ENCODE measurements at regions not wholly inside any gene's neighbourhood (a gene's known extent, or its start where the extent isn't known, plus 50 kb on each side); places are given as distances from the start of the nearest gene placed in this dataset.
"Not testable (repeated sequence)": the region's sequence is repeated elsewhere in the genome, so short reads cannot be mapped to it uniquely, and the experiment has no call there.

DNA sequence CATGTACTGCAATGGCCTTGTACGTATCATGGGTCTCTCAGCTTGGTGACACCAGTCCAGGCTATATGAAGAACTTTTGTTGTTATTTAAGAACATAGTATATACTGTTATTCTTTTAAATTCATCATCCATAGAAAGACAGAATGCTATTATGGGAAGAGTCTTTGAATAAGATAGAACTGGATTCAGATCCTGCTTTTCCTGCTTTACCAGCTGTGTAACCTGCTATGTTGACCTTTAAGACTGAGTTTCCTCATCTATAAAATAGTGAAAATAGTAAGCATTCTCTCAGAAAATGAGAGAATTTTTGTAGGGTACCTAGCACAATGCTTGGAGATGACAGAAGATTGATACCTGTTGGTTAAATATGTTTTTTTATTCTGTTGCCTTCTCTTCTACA lies 204.1 kb upstream of the TBL1XR1 start:
- no peak for DNase-seq

DNA sequence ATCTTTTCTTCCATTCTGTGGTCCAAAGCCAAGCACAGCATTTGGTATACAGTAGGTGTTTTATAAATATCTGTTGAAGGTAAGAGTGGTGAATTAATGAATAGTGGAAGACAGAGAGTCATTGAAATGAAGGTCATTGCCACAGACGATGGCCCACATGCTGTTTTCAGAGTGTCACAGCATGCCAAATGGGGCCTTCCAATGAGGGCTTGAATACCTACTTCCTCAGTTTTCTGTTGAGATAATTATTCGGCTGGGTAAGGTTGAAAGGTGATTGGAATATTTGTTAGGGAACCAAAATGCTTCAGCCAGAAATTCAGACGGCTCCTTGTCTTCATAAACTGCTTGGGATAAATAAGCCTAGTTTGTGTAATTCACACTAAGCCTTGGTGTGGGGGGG lies 205.3 kb upstream of the TBL1XR1 start:
- no peak for DNase-seq

DNA sequence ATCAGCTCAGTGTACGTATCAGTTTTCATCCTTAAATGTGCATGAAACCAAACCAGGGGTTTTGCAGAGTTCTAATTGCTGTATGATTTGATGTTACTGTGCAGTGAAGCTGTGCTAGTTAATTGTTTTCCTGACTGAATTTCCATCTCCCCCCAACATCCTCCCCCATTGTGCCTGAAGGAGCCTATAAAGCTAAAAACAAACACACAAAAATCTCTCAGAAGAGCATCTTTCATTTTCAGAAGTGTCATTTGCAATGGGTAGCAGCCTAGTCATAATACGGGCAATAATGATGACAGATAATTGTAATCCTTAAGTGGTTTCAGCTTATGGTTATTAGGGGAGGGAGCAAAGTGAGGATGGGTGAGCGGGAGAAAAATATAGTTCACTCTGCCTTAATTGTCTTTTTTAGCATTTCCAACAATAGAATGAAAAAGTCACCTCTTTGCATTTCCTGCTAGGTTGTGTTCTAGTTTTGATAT lies 207.9 kb upstream of the TBL1XR1 start:
- DNase-seq: no peak

DNA sequence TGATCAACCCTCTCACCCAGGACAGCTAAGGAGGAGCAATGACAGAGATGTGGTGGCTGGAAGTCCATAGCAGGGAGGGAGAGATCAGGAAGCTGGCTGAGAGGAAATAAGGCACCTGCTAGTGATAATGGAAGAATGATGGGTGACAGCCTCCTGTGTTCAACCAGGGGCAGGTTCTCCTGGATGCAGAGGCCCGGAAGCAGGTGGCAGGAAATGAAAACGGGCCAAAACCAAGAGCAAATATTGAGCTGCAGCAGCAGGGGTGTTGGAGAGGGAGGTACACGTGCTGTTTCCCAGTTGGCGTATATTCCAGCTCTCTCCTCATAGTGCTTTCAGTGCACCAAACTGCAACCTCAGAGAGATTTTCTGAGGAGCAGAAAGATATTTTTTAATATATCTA lies 213.4 kb upstream of the TBL1XR1 start:
- no peak for DNase-seq

DNA sequence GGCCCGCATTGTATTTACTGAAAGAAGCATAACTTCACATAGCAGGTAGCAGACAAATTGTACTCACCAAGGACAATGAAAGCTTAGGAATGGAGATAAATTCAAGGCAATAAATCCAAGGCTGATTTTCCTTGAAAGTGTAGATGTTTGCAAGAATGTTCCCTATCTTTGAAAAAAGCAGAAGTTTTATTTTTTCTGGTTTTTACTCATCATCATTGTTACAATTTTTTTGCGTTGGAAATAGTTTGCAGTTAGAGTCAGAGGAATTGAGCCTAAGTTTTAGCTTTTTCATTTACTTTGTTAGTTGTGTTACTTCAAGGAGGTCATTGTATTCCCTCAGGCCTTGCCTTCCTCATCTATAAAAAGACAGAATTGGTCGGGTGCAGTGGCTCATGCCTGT lies 213.9 kb upstream of the TBL1XR1 start:
- DNase-seq: no peak

DNA sequence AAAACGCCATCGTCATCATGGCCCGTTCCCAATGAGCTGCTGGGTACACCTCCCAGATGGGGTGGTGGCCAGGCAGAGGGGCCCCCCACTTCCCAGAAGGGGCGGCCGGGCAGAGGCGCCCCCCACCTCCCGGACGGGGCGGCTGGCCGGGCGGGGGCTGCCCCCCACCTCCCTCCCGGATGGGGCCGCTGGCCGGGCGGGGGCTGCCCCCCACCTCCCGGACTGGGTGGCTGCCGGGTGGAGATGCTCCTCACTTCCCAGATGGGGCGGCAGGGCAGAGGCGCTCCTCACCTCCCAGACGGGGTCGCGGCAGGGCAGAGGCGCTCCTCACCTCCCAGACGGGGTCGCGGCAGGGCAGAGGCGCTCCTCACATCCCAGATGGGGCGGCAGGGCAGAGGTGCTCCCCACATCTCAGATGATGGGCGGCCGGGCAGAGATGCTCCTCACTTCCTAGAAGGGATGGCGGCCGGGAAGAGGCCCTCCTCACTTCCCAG lies 215.4 kb upstream of the TBL1XR1 start:
- not testable (repeated sequence) for DNase-seq

DNA sequence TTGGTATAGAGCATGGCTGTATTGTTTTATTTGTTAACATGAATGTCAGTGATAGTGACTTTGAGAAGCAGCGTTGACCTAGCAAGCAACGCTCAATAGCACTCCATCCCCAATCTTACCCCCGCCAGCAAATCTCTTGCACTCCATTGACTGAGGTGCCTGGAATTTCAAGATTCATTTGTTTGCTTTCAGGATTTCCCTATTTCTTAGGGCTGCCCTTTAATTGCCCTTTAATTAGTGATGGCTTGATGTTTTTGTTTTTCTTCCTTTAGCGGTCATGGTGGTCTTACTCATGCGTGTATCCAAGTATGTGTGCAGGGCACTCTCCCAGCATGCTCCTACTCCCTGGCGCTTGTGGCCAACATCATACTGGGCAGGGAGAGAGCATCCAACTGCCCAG lies 216.8 kb upstream of the TBL1XR1 start:
- DNase-seq: no peak

DNA sequence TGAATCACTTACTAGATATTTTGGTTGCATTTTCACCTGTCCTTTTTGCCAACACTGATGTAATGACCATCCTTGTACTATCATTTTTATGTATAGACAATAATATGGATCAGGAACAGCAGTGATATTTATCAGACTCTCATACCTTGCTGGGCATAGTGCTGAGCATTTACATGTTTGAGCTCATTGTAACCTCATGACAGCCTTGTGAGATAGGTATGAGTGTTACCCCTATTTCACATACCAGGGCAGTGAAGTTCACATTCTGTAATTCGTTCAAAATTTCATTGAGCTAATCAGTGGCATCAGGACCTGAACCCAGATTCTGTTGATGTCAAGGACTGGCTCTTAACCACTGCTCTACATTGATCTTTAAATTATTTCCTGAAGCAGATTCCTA lies 221.5 kb upstream of the TBL1XR1 start:
- no peak for DNase-seq

DNA sequence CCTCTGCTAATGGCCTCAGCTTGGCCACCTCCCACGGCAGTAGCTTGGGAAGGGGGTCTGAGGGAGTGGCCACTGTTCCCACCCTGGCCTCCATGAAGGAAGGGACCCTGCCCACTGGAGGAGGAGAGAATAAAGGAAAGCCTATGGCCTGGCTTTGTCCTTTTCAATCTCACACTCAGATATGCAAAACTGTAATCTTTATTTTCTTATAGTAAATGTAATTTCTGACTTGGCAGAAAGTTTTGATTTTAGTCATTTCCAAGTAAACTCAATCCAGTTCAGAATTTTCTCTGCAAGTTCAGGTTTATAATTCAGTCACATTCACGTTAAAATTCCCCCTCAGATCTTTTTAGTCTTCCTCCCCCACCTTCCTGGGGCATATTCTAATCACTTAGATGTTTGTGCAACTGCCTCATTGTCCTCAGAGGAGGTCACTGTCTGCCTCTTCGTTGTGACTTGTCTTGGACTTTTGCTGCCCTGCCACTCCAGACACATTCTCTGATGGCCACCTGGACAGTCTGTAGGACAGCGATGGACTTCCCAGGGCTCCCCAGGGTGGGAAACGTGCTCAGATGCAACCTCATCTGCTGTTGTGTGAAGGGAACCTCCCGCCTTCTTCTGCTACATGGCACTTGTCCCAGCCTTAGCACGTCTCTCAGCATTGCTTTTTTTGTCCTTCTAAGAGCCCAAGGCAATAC lies 222.8 kb upstream of the TBL1XR1 start:
- DNase-seq: no peak

DNA sequence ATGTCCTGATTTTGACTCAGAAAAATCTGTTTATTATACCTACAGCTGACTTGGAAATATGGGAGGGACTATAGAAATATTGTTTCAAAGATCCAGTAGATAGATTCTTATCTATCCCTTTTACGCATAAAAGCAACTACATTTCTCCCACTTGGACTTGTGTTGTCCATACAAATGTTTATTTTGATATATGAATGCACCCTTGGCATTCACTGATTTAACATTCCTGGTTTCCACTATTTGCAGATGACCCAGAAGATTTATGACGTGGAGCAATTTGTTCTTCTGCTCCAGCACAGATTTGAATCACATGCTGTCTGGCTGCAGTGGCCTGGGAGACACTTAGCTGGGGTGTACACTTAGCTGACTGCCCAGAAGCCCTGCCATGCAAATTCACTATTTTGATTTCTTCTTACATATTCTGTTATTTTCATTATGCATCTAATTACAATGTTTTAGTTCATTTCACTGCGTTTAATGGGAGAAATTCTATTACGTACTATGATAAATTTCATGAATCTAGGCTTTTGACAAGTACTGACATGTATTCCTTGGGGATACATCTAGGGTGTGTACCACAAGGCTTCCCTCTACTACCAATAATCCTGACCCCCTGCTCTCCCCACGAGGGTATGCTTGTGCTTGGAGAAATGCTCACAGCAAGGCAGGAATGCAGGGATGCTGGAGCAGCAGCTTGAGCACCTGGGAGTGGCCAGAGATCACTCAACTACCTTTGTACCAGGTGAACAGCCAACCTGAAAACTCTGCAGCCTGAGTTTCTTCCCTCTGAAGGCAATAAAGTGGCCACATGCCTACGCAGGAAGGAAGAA lies 223.6 kb upstream of the TBL1XR1 start:
- peak; percentile 37 for DNase-seq

DNA sequence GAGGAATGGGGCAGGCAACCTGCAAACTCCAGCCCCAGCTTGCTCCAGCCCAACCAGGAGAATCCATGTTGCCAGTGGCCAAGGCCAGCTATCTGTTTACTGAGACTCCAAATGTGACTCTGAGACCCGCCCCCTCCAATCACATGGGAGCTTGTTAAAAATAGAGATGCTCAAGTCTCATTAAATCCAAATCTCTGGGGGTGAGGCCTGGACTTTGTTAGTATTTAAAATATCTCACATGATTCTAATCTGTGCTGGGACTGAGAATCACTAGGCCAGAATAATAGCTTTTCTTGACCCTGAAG lies 224.2 kb upstream of the TBL1XR1 start:
- DNase-seq: no peak

DNA sequence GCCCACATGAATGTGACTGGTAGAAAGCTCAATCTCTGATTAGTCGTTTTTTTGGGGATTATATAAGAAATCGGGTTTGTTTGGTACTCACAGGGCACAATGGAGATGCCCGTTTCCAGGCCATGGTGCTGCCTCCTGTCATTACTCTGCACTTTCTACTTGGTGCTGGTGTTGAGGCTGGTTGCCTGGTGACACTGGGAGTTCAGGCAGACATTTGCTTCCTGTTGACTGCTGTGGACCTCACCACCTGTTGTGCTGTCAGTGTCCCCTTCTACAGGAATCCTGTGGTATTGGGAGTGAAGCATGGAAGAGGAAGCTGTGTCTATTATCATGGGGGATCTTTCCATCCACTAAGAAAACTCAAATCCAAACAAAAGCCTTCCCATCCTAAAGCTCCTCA lies 227.2 kb upstream of the TBL1XR1 start:
- no peak for DNase-seq

DNA sequence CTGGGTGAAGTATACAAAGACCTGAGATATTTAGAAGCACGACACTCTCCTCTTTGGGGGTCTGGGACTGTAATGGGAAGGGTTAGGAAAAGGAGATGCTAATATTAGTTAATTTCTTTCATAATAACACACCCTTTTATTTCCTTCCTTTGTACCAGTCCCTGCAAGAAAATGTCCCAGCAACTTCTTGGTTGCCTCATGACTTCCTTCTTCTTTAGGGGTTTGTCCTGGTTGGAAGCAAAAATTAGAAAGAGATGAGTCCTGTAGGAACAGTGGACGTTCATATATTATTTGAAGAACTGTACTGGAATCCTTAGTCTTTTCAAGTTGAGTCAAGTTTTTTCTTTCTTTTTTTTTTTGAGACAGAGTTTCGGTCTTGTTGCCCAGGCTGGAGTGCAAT lies 227.8 kb upstream of the TBL1XR1 start:
- DNase-seq: no peak

DNA sequence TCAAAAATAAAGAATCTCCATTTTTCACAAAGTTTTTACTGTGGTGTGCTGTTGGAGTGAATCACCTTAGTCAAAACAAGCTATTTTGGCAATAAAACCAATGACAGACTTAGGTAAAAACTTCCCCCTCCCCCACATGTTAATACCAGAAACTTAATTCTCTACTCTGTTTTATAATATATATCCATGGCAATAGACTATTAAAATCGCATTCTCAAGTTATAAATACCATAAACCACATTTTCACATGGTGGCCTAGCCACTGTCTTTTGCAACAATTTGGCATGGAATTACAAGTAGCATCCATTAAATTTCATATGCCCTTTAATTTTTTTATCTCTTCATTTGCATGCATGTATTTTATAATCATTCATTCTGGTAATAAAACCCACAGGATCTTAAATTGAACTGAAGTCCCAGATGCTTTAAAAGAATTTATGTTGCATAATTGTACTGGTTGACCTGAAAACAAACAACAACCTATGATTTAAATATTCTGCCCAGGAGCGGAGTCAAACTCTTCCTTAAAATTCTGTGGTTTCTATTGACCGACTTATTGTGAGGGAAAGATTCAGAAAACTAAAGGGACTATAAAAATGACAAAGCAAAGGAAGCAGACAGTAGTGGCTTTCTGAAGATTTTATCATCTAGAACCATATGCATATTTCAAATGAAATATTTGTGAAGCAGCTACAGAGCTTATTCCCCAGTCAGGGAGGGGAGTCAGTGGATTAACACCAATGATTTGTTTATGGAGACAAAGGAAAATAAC lies 229.0 kb upstream of the TBL1XR1 start:
- peak; percentile 31 for DNase-seq

DNA sequence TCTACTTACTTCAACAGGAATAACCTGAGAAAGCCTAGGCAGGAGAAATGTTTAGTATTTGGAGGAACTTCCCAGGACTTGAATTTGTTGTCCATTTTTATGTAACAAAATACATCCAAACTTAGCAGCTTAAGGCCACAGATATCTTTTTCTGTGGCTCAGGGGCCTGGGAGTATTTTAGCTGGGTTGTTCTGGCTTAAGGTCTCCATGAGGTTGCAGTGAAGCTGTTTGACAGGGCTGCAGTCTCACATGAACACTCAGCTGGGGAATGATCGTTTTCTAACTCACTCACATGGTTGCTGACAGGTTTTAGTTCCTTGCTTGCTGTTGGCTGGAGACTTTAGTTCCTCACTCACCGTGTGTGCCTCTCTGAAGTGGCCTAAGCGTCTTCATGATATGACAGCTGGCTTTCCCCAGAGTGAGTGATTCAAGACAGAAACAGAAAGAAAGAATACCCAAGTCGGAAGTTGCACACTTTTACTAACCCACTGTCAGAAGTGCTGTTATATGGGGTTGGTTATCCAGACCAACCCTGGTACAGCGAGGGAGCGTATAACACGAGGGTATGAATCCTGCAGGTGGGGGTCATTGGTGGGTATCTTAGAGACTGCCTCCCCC lies 229.7 kb upstream of the TBL1XR1 start:
- no peak for DNase-seq

DNA sequence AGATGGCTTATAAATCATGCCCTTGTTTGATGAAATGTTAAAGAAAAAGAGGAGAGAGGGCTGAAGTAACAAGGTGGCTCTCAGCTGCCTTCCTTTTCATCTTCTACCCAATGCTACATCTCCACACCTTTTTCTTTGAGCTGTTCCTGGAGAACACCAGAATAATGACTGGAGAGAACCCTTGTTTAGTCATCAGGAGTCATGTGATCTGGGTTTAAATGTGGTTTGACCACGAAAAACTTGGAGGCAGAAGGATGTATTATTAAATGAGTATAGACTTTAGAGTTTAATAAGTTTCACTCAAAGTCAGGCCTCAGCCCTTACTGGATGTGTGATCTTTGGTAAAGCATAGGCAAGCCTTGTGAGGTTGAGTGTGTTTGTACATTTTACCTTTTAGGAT lies 230.3 kb upstream of the TBL1XR1 start:
- peak; percentile 58 for DNase-seq

DNA sequence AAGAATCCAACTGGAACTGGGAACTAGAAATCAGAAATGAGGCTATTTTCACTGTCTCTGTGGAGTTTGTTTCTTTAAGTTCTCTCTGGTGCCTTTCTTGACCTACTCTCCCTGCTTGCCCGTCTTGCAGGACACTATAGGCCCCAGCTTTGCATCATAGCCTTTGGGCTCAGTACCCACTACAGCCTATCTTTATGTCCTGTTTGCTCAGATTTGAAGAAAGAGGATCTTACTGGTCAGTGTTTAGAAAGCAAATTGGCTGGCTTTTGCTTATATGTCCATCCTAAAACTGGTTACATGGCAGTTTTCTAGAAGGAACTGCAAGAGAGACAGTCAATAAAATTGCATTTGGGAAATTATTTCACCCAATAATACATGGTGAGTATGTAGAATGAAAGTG lies 231.8 kb upstream of the TBL1XR1 start:
- no peak for DNase-seq

DNA sequence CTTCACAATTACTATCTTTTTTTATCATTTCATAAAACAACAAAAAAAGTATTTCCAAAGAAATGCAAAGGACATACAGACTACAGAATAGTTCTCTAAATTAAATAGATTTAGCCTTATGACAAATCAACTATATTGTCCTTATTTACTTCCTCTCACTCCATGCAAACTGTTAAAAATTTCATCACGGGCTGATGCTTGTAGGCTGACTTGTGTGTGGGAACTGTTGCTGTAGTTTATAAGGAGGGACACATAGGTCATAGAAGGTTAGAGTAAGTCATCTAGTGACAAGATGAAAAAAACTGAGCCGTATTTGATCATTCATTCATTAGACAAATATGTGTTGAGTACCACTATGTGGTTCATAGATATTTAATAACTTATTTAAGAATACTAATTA lies 232.5 kb upstream of the TBL1XR1 start:
- DNase-seq: no peak

DNA sequence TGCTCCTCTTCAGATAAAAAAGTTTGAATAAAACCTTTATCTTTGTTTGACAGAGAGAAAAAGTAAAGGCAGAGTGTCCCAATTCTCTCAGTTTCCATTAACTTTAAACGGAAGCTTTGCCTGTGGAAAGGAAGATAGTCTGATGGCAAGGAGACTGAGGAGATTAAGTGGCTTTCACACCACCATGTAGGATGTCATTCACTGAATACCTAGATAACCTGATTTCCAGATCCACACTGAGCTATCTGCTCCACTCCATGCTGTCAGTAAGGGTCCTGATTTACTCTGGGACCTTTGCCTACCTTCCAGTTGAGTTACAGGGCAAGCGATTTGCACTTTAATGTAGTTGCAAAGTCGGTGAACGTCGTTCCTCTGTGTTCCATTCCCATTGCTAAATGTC lies 233.4 kb upstream of the TBL1XR1 start:
- DNase-seq: no peak

DNA sequence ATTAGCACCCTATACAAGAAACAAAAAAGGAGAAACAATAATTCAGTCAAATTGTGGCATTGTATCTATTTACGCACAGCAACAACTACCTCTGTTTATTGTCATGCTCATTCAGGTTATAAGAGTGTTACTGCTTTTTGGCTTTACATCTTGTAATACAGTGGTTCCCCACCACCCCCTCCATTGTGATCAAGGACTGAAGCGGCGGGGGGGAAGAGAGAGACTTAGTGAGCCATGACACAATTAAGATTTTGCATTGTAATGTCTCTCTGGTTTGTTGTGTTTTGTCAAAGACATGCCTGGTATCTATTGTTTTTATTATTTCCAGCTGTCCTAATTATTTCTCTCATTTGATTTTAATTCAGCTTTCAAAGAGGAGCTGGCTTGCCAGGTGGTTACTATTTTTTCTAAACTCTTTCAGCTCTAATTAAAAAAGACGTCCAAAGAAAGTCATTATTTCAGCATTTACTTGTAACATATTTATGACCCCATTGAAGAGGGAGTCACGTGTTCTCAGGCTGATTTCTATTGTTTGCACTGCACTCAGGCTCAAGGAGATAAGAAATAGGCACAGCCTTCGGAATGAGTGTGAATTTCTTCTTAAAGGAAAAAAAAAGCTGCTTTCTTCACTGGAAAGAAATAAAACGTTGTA lies 234.4 kb upstream of the TBL1XR1 start:
- DNase-seq: no peak

DNA sequence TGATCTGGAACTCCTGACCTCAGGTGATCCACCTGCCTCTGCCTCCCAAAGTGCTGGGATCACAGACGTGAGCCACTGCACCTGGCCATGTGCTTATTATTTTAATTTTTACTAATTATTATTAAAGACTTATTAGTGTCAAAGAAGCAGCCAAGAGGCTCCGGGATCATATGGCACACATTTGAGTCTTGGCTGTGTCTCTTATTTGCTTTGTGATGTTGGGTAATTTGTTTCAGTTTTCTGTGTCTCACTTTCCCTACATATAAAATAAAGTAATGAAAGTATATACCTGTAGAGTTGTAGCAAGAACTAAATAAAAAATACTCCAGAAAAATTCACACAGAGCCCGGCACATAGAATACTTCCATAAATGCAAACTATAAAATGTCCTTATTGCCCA lies 238.0 kb upstream of the TBL1XR1 start:
- no peak for DNase-seq

Measured in fibroblast of skin of scalp (primary cell).